ENCODE measurements at regions not wholly inside any gene's neighbourhood (a gene's known extent, or its start where the extent isn't known, plus 50 kb on each side); places are given as distances from the start of the nearest gene placed in this dataset.
"Not testable (repeated sequence)": the region's sequence is repeated elsewhere in the genome, so short reads cannot be mapped to it uniquely, and the experiment has no call there.

- TF ChIP-seq CTCF, POLR2A, EP300 (IDR thresholded peaks at IDR 0.05): not testable (repeated sequence)
These were observed 377.4 kb upstream of the MAN1A1 start for GRCh38 chr6:119726912-119727311.

Data from sigmoid colon (tissue), 4 donors.